Bronchial epithelial cell (primary cell): ENCODE measurements at regions not wholly inside any gene's neighbourhood (a gene's known extent, or its start where the extent isn't known, plus 50 kb on each side); places are given as distances from the start of the nearest gene placed in this dataset.
A peak's percentile ranks its signal among the peaks of the same experiment; 100 is the strongest.

Experiments used
- DNase-seq: peaks from one replicate; pipeline ENCODE4 v3.0.0-alpha.2; 2010; ENCODE audit warnings: low read depth
- FAIRE-seq: peaks from 2 replicates; lab custom pipeline; 2011; peaks lifted over from hg19 to GRCh38; lab: Jason Lieb, UNC
- H3K27me3 ChIP-seq: 2 replicates; pipeline ENCODE4 v1.5.1; 2011; ENCODE audit warnings: low read length; ENCODE audit not compliant: control insufficient read depth, insufficient read depth
- H3K36me3 ChIP-seq: 2 replicates; pipeline ENCODE4 v1.5.1; 2011; ENCODE audit warnings: low read length; ENCODE audit not compliant: control insufficient read depth, insufficient read depth
- H3K4me3 ChIP-seq: 2 replicates; pipeline ENCODE4 v1.5.1; 2011; ENCODE audit warnings: mild to moderate bottlenecking, low read depth, low read length, control low read depth
- TF ChIP-seq, protein P1 (sequence below): IDR thresholded peaks from 2 replicates; pipeline ENCODE4 v1.5.1; 2011; ENCODE audit warnings: mild to moderate bottlenecking, moderate library complexity, low read length, control low read depth, inconsistent platforms; ENCODE audit not compliant: insufficient read depth, severe bottlenecking

DNA sequence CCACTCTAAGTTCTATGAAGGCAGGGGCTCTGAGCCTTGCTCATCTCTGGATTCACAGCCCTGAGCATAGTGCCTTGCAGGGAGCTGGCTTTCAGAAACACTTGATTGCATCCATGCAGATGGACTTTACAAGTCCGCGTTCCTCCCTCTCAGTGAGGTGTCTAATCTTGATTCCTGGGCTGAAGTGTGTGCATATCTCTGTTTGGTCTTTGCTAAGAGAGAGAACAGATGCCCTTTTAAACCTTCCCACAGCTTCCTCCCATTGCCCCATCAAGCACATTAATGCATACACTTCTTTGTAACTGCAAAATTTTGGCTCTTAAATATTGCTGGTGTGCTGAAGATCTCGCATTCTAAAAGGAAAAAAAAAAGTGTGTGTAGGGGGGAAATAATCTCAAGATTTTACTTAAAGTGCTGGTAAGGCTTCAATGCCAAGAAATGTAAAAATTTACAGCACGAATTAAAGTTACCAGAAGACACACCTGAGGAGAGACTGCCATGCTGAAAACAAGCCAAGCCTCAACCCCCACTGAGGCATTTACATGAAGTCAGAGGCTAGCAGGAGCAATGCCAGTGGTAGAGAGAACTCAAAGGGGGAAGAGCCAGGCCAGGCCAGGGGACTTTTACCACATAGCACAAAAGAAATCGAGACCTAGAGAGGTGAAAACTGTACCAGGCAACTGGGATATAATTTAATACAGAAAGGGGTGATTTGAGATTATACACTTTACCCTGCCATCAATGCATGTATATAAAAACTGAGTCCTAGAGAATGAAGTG, 492.1 kb downstream of the SOX6 start:
- no peaks in the 10 kb centered on the region for H3K27me3 ChIP-seq
- H3K4me3 ChIP-seq: no peak overlapping the region
- H3K36me3 ChIP-seq: no peaks in the 10 kb centered on the region
- FAIRE-seq: no peak
- DNase-seq: no peak
- TF ChIP-seq, protein P1, sequence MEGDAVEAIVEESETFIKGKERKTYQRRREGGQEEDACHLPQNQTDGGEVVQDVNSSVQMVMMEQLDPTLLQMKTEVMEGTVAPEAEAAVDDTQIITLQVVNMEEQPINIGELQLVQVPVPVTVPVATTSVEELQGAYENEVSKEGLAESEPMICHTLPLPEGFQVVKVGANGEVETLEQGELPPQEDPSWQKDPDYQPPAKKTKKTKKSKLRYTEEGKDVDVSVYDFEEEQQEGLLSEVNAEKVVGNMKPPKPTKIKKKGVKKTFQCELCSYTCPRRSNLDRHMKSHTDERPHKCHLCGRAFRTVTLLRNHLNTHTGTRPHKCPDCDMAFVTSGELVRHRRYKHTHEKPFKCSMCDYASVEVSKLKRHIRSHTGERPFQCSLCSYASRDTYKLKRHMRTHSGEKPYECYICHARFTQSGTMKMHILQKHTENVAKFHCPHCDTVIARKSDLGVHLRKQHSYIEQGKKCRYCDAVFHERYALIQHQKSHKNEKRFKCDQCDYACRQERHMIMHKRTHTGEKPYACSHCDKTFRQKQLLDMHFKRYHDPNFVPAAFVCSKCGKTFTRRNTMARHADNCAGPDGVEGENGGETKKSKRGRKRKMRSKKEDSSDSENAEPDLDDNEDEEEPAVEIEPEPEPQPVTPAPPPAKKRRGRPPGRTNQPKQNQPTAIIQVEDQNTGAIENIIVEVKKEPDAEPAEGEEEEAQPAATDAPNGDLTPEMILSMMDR: no peak

DNA sequence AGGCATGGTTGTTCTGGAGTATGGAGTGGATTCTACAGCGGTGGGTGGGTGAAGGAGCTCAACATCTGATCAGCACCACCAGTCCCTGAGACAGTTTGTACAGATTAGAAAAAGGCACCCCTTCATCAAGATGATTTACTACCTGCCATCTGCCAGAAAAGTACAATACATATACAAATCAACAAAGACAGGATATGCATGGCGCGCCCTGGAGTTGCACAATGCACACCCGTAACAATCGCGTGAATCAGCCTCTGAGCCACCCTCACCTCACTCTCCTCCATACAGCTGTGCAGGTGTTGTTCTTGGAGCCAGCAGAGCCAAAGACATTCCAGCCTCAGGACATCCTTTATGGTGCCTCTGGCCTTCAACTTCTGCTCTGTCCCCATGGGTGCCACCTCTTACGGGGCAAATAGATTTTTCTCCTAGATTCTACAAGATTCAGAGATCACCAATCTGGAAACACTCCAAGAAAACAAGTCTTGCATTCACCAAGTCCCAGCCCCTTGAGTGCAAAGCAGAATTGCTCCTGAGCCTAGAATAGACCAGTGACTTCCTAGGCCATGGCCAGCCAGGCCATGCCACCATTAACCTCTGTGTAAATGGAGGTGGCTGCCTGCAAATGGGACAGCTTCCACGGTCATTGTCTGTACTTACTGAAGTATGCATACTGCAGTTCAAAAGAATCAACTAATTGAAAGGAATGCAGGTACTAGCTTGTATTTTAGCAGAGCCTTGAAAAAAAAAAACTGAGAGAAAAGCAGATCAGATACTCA, 490.9 kb downstream of the SOX6 start:
- Histone ChIP-seq H3K27me3 (no peaks in the 10 kb centered on the region), H3K36me3 (no peaks in the 10 kb centered on the region), H3K4me3 (no peak overlapping the region)
- DNase-seq (peak; percentile 88), FAIRE-seq (peak; percentile 99)
- TF ChIP-seq, protein P1: no peak

DNA sequence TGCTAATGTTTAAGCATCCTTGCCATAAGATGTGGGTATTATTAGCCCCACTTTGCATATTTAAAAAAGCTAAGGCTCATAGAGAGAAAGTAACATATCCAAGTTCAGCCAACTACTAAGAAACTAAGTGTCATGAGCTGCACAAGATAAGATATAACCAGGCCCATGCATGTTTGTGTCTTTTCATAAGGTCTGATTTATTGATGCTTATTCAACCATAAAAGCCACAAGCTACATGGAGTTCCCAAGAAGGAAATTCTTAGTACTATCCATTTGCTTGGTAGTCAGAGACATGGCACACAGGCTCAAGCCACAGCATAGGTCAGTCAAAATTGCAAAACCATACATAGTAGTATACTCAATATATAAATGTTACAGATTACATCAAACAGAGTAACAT, 488.5 kb downstream of the SOX6 start:
- Histone ChIP-seq H3K4me3 (no peak overlapping the region), H3K27me3 (no peaks in the 10 kb centered on the region), H3K36me3 (no peaks in the 10 kb centered on the region)
- FAIRE-seq (no peak), DNase-seq (no peak)
- TF ChIP-seq, protein P1: no peak

DNA sequence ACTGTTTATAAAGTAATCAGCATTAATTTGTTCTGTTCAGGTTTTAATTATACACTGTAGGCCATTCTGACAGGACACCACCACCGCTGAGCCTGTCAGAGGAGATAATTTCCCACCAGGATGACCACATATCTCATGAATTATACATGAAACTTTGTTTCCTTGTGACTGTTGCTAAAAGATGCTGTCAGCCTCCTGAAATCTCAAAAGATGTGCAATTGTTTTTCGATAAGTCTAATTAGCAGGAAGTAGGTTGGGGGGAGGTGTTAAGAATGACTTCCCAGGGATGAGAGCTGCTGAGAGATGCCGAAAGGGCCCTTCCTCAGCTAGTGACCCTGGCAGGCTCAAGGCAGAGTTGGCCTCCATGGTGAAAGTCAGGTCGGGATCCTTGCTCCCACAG, 485.4 kb downstream of the SOX6 start:
- FAIRE-seq: no peak

DNA sequence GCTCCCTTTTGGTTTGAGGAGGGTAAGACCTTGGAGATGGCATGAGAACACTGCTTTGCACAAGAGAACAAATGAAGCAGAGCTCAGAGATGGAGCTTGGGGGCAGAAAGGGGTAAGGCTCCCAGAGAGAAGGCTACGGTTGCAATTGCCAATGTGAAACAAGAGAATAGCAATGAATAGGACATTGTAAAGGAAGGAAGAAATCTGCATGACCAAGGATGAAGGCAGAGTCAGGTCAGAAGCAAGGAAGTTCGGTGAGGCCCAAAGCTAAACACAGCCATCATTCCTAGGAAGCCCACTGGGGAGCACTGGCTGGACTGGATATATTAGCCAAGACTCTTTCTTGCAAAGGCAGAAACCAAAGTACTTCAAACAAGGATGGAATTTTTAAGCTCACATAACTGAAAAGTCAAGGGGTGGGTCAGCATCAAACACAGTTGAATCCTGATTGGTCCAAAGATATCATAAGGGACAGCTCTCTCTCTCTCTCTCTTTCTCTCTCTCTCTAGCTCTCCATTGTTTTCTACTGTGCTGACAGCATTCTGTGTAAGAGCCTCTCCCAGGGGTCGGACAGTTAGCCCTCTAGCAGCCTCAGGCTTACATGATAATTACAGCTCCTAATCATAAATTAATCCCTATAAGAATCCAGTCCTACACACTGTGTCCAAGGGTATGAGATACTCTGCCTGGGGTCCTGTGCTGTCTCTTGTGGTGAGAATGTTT, 484.3 kb downstream of the SOX6 start:
- H3K27me3 ChIP-seq: no peaks in the 10 kb centered on the region
- no peak overlapping the region for H3K4me3 ChIP-seq
- TF ChIP-seq, protein P1: no peak
- no peaks in the 10 kb centered on the region for H3K36me3 ChIP-seq
- no peak for DNase-seq
- no peak for FAIRE-seq

More for the DNA sequence above, 485.4 kb downstream of the SOX6 start:
- H3K27me3 ChIP-seq: no peaks in the 10 kb centered on the region
- TF ChIP-seq, protein P1: no peak
- no peak overlapping the region for H3K4me3 ChIP-seq
- H3K36me3 ChIP-seq: no peaks in the 10 kb centered on the region
- no peak for DNase-seq
